SK-N-MC (cell line): ENCODE measurements at regions not wholly inside any gene's neighbourhood (a gene's known extent, or its start where the extent isn't known, plus 50 kb on each side); places are given as distances from the start of the nearest gene placed in this dataset.

Experiments used
- EZH2 ChIP-seq: fragments of 200-600 bp; sonication (generic); IDR thresholded peaks from one replicate; pipeline ENCODE4 v1.6.1; 2017; ENCODE audit warnings: antibody characterized with exemption
- FOXP2 ChIP-seq: optimal IDR thresholded peaks from 2 replicates; pipeline ENCODE3; 2011; ENCODE audit warnings: mild to moderate bottlenecking, moderate library complexity; ENCODE audit not compliant: insufficient read depth; ENCODE audit errors: extremely low read length, control extremely low read depth
- POLR2AphosphoS5 ChIP-seq: IDR thresholded peaks from 2 replicates; pipeline ENCODE4 v1.6.1; 2012; ENCODE audit warnings: mild to moderate bottlenecking, low read depth, low read length, borderline replicate concordance

DNA sequence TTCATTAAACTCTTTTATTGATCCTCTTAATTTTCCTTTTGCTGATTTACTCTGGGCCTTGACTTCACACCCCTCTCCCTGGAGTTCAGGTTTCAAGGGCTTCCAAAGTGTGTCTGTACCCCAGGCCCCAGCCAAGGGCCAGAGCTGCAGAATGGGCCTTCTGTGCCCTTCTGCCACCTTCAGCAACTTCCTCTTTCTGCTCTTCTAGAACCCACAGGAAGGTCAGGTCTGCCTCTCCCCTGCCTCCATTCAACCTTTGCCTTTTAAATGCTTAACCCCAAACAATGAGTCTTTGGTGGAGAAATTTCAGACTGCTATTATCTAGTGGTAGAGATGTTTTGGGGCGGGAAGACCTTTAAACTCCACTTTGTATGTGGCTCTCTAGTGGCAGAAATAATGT is 63.1 kb downstream of the TSN start:
- TF ChIP-seq POLR2AphosphoS5 (no peak), EZH2 (no peak), FOXP2 (no peak)
